GM12872 (cell line): ENCODE measurements at regions not wholly inside any gene's neighbourhood (a gene's known extent, or its start where the extent isn't known, plus 50 kb on each side); places are given as distances from the start of the nearest gene placed in this dataset.

ENCODE experiments used
- TF ChIP-seq, protein P1 (sequence below): IDR thresholded peaks from 3 replicates; pipeline ENCODE4 v1.5.1; 2011; ENCODE audit warnings: low read depth, mild to moderate bottlenecking, low read length, moderate library complexity; ENCODE audit not compliant: insufficient read depth

DNA sequence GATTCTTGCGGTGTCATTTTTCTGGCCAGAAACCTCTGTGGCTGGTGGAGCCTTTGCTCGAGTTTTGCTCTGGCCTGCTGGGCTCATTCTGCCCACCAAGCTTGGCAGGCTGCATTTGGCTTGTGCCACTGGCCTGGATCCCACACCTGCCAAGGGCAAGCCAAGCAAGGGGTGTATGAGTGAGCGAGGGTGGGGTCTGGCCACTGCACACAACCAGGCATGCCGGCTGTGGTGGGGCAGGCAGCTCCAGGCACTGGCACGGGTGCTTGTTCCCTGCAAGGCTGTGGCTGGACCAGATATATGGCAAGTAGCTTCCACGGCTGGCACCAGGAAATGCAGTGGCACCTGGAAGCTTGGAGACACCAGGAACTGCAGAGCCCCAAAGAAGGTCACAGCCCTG is 68.6 kb upstream of the PPP3CA start:
- TF ChIP-seq, protein P1, sequence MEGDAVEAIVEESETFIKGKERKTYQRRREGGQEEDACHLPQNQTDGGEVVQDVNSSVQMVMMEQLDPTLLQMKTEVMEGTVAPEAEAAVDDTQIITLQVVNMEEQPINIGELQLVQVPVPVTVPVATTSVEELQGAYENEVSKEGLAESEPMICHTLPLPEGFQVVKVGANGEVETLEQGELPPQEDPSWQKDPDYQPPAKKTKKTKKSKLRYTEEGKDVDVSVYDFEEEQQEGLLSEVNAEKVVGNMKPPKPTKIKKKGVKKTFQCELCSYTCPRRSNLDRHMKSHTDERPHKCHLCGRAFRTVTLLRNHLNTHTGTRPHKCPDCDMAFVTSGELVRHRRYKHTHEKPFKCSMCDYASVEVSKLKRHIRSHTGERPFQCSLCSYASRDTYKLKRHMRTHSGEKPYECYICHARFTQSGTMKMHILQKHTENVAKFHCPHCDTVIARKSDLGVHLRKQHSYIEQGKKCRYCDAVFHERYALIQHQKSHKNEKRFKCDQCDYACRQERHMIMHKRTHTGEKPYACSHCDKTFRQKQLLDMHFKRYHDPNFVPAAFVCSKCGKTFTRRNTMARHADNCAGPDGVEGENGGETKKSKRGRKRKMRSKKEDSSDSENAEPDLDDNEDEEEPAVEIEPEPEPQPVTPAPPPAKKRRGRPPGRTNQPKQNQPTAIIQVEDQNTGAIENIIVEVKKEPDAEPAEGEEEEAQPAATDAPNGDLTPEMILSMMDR = no peak

DNA sequence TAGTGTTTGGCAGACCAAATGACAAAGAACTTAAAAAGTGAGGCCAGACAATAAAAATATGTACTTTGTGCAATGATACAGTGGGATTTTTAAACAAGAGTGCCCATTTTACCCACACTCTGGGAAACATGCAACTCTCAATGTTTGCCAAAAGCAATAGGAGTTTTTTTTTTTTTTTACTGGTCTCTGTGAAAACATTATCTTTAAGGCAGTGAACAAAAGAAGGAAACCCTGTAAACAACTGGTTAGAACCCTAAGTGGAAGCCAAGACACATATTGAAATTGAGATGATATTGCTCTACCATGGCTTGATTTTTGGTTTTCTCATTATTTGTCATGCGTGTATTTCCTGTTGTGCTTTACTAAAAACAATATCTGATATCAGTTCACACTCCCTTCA is 67.2 kb upstream of the PPP3CA start:
- TF ChIP-seq, protein P1 = no peak

DNA sequence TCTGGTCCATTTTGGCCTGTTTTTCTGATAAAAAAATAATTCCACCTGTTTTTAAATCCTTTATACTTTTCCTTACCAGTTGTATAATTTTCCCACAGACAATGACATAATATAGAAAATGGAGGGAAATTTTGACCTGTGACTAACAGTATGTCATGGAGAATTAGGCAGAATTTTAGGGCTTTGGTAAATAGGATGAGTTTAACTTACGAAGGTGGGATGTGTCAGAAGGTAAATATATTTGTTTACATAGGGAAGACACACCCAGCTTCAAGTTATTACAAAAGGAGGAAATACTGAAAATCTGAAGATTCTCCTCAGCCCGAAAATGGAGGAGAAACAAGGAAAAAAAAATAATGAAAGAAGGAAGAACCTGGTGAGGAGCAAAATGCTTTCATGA is 64.6 kb upstream of the PPP3CA start:
- TF ChIP-seq, protein P1 = no peak

DNA sequence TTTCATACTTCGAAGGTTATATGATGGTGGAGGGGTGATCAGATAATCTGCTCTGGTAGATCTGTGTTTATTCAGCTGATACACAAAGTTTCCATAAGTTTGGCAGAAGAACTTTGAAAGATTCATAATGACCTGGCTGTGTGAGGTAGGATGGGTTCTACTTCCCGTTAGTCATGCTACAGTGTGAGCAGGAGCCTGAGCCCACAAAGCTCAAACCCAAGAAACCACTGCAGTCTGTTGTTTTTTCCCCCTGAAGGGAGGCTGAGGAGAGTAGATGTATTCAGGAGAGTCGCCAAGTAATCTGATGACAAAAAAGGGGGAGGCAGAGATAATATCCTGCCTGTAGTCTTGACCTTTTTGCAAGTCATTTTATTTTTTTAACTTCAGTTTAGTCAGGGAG is 52.8 kb upstream of the PPP3CA start:
- TF ChIP-seq, protein P1 = no peak

DNA sequence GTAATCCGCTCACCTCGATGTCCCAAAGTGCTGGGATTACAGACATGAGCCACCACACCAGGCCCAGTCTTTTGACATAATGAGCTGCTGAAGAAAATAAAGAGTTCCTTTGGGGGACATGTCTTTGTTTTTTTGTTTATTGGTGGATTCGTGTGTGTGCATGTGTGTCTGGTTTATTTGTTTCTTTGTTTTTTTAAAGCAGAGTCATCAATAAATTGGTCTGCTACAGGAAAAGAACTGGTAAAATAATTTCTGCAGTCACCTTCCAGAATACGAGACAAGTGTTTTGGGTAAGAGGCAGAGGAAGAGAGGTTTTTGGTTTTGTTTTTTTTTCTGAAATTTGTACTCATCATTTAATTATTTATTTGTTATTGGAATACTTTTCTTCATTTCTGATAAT is 51.5 kb upstream of the PPP3CA start:
- TF ChIP-seq, protein P1 = no peak
